Keratinocyte (primary cell): ENCODE measurements at regions not wholly inside any gene's neighbourhood (a gene's known extent, or its start where the extent isn't known, plus 50 kb on each side); places are given as distances from the start of the nearest gene placed in this dataset.

ENCODE experiments used
- DNase-seq: peaks from one replicate; pipeline ENCODE4 v3.0.0-alpha.2; 2011; ENCODE audit warnings: low read depth, missing footprints, low spot score
- FAIRE-seq: peaks from 2 replicates; lab custom pipeline; 2011; peaks lifted over from hg19 to GRCh38; lab: Jason Lieb, UNC
- H2AFZ ChIP-seq: 2 replicates; pipeline ENCODE4 v1.6.0; 2012; ENCODE audit warnings: low read length, control low read depth, inconsistent platforms; ENCODE audit not compliant: control insufficient read depth
- H3K27ac ChIP-seq: 2 replicates; pipeline ENCODE4 v1.5.1; 2011; ENCODE audit warnings: low read length; ENCODE audit not compliant: control insufficient read depth, insufficient read depth
- H3K27me3 ChIP-seq: 3 replicates; pipeline ENCODE4 v1.6.0; 2011; ENCODE audit warnings: low read length; ENCODE audit not compliant: control insufficient read depth, insufficient read depth; ENCODE audit errors: extremely low read depth
- H3K36me3 ChIP-seq, 2 experiments: 2 replicates in 1 of 2; 3 replicates in 1 of 2; pipeline ENCODE4 v1.5.1; 2011; ENCODE audit warnings: low read length in 2 of 2, mild to moderate bottlenecking in 1 of 2; ENCODE audit not compliant: control insufficient read depth in 2 of 2, insufficient read depth in 2 of 2; ENCODE audit errors: extremely low read depth in 1 of 2
- H3K4me1 ChIP-seq: 3 replicates; pipeline ENCODE4 v1.5.1; 2011; ENCODE audit warnings: low read length; ENCODE audit not compliant: control insufficient read depth, insufficient read depth; ENCODE audit errors: extremely low read depth
- H3K4me2 ChIP-seq: 3 replicates; pipeline ENCODE4 v1.6.0; 2011; ENCODE audit warnings: low read depth, low read length; ENCODE audit not compliant: control insufficient read depth, insufficient read depth; ENCODE audit errors: extremely low read depth
- H3K4me3 ChIP-seq, 3 experiments: fragments of 200-600 bp in 1 of 3; sonication (generic) in 1 of 3; 2 replicates in 2 of 3; 3 replicates in 1 of 3; pipeline ENCODE4 v1.5.1; 2011 to 2016; ENCODE audit warnings: low read length in 3 of 3, mild to moderate bottlenecking in 3 of 3, control low read depth in 2 of 3, inconsistent platforms in 1 of 3, low read depth in 1 of 3, mixed read lengths in 1 of 3, mixed run types in 1 of 3, moderate library complexity in 1 of 3; ENCODE audit not compliant: control insufficient read depth in 2 of 3, insufficient read depth in 2 of 3; ENCODE audit errors: extremely low read depth in 1 of 3
- H3K79me2 ChIP-seq: 2 replicates; pipeline ENCODE4 v1.6.0; 2012; ENCODE audit warnings: low read length; ENCODE audit not compliant: control insufficient read depth, insufficient read depth
- H3K9ac ChIP-seq: 3 replicates; pipeline ENCODE4 v1.6.0; 2011; ENCODE audit warnings: low read length; ENCODE audit not compliant: control insufficient read depth, insufficient read depth; ENCODE audit errors: extremely low read depth
- H3K9me1 ChIP-seq: 3 replicates; pipeline ENCODE4 v1.6.0; 2011; ENCODE audit warnings: low read length; ENCODE audit not compliant: control insufficient read depth, insufficient read depth; ENCODE audit errors: extremely low read depth
- H3K9me3 ChIP-seq: 2 replicates; pipeline ENCODE4 v1.5.1; 2012; ENCODE audit warnings: low read depth, low read length; ENCODE audit not compliant: control insufficient read depth
- H4K20me1 ChIP-seq: 3 replicates; pipeline ENCODE4 v1.6.0; 2011; ENCODE audit warnings: low read length; ENCODE audit not compliant: control insufficient read depth, insufficient read depth; ENCODE audit errors: extremely low read depth
- CTCF ChIP-seq, 3 experiments: IDR thresholded peaks in 1 of 3; conservative IDR thresholded peaks in 1 of 3; optimal IDR thresholded peaks in 1 of 3; 2 replicates in 2 of 3; 3 replicates in 1 of 3; pipeline versions ENCODE3 to v1.5.1; 2011; ENCODE audit warnings: low read length in 3 of 3, mild to moderate bottlenecking in 3 of 3, moderate library complexity in 2 of 3, control low read depth in 1 of 3, inconsistent platforms in 1 of 3; ENCODE audit not compliant: insufficient read depth in 2 of 3; ENCODE audit errors: extremely low read depth in 1 of 3
- EZH2 ChIP-seq: IDR thresholded peaks from one replicate; pipeline ENCODE4 v1.6.1; 2012; ENCODE audit warnings: inconsistent platforms, mild to moderate bottlenecking, low read length, moderate library complexity
- dilution Hi-C: fragments of 300-500 bp; cut with MboI; formaldehyde crosslinking; loops from one replicate; pipeline ENCODE4 v1.7.0; 2020; ENCODE audit warnings: low sequenced_read_pairs; ENCODE audit not compliant: extremely low pct_ligation_motif_present

- no peak overlapping the region for H3K27ac ChIP-seq
- no peaks in the 10 kb centered on the region for H3K27me3 ChIP-seq
- H3K36me3 ChIP-seq, result no peaks in the 10 kb centered on the region
- no peaks in the 10 kb centered on the region for H3K9me3 ChIP-seq
- no peak for TF ChIP-seq CTCF (optimal IDR thresholded peaks at IDR 0.05 in 1 of 3, IDR thresholded peaks at IDR 0.05 in 1 of 3, conservative IDR thresholded peaks at IDR 0.05 in 1 of 3; ENCODE audit: extremely low read depth in 1 of 3, insufficient read depth in 2 of 3, low read length in 3 of 3)
- TF ChIP-seq EZH2, result no peak
- H2AFZ ChIP-seq, result no peak overlapping the region
- H3K9ac ChIP-seq, result no peak overlapping the region
- FAIRE-seq (no peak), DNase-seq (no peak)
- no peak overlapping the region for H3K4me2 ChIP-seq
- no peaks in the 10 kb centered on the region for H3K4me1 ChIP-seq
- H3K4me3 ChIP-seq, result no peak overlapping the region
- H3K9me1 ChIP-seq, result no peaks in the 10 kb centered on the region
- no peaks in the 10 kb centered on the region for H3K79me2 ChIP-seq
- dilution Hi-C loops, result no loop called here
- no peaks in the 10 kb centered on the region for H4K20me1 ChIP-seq
Observed at GRCh38 chr12:45566257-45566656, 163.2 kb upstream of the ARID2 start.

GRCh38 chr12:45568808-45569207 is 160.7 kb upstream of the ARID2 start:
- TF ChIP-seq CTCF (optimal IDR thresholded peaks at IDR 0.05 in 1 of 3, IDR thresholded peaks at IDR 0.05 in 1 of 3, conservative IDR thresholded peaks at IDR 0.05 in 1 of 3; ENCODE audit: extremely low read depth in 1 of 3, insufficient read depth in 2 of 3, low read length in 3 of 3) (no peak), EZH2 (no peak)
- Histone ChIP-seq H4K20me1 (no peaks in the 10 kb centered on the region), H3K79me2 (no peaks in the 10 kb centered on the region), H3K9me1 (no peaks in the 10 kb centered on the region), H3K27ac (no peak overlapping the region), H3K9me3 (no peaks in the 10 kb centered on the region), H3K36me3 (no peaks in the 10 kb centered on the region), H3K9ac (no peak overlapping the region), H3K4me1 (no peaks in the 10 kb centered on the region), H3K4me2 (no peak overlapping the region), H3K4me3 (no peak overlapping the region), H2AFZ (no peak overlapping the region), H3K27me3 (no peaks in the 10 kb centered on the region)
- DNase-seq (no peak), FAIRE-seq (no peak)
- dilution Hi-C loops, result no loop called here
